HG03469 (cell line): ENCODE measurements at regions not wholly inside any gene's neighbourhood (a gene's known extent, or its start where the extent isn't known, plus 50 kb on each side); places are given as distances from the start of the nearest gene placed in this dataset.

Source experiments
- ATAC-seq: cut with Tn5 transposase; IDR thresholded peaks from one replicate; pipeline ENCODE4 v1.9.1; 2021; ENCODE audit warnings: mild to moderate bottlenecking, moderate library complexity, moderate number of reproducible peaks; ENCODE audit not compliant: unreplicated experiment

- no peak for ATAC-seq
Measured at GRCh38 chr5:54621709-54622108, 104.2 kb downstream of the SNX18 start.

DNA sequence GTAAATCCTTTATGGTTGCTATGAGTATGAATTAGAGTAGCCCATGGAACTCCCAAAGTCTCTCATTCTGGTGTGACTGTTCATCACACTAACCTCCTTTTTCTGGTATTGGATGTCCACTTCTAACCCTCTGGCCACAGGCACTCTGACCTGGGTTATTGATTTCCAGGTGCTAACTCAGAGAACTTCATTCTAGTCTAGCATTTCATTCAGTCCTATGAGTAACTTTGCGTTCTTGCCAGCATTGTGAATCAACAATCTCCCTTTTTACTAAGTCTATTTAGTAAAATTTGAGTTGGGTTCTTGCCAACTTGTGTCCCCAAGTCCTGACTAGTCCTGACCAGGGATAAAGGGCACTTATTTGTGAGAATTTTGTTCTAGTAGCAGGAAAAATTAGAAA, 103.5 kb downstream of the SNX18 start:
- ATAC-seq = no peak

DNA sequence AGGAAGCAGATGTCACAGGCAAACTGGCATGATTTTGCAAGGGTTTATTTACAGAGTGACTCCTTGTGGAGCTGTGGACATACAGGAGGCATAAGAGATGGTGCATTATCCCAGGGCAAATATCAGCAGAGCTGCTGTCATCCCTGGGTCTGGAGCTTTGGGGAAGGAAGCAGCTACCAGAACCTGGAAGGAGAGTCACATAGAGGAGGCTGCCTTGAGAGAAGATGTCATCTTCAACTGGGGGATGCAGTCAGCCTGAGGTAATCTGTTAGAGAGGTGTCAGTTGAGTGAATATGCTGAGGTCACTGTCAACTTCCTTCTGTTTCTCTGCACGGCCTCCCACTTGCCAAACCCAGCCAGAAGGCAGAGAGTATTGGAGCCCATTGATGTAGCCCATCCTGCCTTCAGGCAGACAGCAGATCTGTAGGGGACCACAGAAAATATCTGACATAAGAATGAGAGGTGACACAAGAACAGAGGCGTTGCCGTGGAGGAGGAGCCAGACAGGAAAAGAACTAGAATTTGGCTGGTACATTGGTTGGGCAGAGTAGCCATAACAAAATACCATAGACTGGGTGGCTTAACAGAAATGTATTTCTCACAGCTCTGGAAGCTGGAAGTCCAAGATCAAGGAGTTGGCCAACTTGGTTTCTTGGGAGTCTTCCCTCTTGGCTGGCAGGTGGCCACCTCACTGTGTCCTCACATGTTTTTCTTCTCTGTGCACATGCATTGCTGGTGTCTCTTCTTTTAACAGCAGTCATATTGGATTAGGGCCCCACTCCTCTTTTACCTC, 102.8 kb downstream of the SNX18 start:
- no peak for ATAC-seq

- no peak for ATAC-seq
Measured at GRCh38 chr5:54619731-54620130, 102.2 kb downstream of the SNX18 start.

DNA sequence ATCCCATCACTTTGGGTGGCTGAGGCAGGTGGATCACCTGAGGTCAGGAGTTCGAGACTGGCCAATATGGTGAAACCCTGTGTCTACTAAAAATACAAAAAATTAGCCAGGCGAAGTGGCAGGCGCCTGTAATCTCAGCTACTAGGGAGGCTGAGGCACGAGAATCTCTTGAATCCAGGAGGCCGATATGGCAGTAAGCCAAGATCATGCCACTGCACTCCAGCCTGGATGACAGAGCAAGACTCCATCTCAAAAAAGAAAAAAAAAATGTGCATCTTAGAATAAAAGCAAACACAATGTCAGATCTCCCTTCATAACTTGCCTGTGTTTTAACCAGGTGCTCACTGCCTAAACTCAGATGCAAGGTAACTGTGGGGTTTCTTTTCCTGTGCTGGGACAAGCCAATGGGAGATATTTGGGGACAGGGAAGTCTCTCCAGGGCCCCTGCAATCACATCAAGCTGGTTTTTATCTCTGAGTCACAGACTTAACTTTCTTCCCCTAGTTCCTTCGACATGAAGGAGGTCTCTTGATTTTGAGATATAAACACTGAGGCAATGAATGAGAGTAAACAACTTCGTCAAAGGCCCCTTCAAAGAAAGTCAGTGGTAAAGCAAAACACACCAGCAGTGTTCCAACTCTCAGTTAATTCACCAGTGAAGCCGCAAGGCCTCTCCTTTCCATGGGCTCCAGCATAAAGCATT, 99.1 kb downstream of the SNX18 start:
- ATAC-seq = no peak

GRCh38 chr5:54616031-54616430, 98.5 kb downstream of the SNX18 start:
- ATAC-seq = no peak

DNA sequence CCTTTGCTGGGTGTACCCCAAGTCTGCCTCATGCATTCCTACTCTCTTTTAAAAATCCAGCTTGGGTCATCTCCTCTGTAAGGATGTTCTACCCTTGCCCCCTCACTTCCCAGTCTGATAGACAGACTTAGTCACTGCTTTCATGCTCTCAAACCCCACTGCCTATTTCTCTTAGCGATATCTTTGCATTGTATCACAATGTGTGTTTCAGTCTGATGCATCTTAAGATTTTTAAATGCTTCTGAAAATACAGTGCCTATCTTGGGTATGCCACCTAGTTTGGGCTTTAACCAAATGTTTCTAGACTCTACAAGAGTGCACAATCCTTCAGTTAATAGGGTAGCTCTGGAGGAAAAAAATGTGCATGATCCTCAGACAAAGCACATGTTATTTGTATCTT, 97.8 kb downstream of the SNX18 start:
- no peak for ATAC-seq

GRCh38 chr5:54612711-54613110, 95.2 kb downstream of the SNX18 start:
- no peak for ATAC-seq

GRCh38 chr5:54611290-54611951, 93.9 kb downstream of the SNX18 start:
- no peak for ATAC-seq

DNA sequence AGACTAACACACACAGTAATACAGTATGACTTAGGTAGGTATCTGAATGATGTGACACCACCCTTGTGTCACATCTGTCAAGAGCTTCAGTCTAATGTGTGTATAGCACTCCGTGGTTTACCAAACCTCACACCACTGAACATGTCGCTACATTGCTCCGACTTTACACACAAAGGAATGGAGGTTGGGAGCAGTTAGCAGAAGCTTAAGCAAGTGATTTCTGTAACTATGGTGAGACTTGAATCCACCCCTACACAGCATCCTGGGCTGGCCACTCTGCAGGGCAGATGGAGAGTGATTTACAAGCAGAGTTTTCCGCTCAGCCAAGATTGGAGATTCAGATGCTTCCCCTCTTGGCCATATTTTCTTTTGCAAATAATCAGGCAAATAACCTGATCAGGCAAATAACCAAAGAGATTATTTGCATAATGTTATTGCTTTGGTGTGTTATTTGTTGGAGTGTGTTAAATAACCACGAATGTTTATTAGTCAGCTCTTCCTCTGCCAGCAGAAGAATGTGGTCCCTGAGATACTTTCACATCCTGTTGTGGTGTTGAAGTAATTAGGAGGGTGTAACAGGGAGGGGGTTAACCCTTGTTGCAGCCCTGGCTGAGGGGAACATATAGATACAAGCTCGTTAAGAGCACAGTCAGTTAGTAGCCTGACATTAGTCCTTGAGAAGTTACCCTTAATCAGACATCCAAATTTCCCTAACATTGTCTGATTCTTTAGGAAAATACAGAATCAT, 92.8 kb downstream of the SNX18 start:
- ATAC-seq = peak; percentile 98

DNA sequence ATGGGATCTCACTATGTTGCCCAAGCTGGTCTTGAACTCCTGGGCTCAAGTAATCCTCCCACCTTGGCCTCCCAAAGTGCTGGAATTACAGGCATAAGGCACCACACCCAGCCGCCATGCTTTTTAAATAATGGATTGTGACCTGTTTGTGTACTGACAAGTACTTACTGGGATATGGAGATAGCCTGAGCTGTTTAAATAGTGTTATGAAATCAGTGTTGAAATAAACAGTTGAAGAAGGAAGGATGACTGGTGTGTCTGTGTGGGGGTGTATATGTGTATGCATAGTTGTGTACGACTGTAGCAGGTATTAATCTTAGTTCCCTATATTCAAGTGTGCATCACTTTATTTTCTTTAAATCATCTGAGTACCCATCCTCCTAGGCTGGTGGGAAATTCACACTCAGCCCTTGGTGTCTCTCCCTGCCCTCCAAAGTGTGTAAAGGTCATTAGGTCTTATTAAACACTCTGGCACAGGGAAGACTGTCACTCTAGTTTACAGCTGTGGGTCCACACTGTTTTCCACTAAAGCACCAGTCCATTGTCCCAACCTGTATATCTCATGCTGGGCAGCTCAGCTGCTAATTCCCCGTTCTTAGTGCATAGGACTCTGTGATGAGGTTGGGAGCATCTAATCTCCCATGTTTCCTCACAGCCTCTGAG, 91.0 kb downstream of the SNX18 start:
- ATAC-seq = no peak

GRCh38 chr5:54607006-54607405, 89.4 kb downstream of the SNX18 start:
- ATAC-seq = no peak

- ATAC-seq = no peak
Measured at GRCh38 chr5:54603372-54603771, 85.8 kb downstream of the SNX18 start.

DNA sequence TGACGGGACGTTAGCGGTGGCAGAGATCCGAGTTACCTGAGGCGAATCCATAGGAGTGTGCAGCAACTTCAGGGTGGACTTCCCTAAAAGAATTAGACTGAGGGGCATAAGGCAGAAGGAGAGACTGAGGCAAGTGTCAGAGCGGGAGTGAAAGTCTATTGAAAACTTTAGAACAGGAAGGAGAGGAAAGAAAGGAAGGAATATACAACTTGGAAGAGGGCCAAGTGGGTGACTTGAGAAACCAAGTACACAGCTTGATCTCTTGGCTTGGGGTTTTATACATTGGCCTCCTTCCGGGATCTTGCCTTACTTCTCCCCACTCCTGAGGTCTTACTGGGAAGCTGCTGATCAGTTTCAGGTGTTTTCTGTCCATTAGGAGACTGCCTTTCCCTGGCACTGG, 84.9 kb downstream of the SNX18 start:
- ATAC-seq = no peak

GRCh38 chr5:54601411-54602230, 84.1 kb downstream of the SNX18 start:
- no peak for ATAC-seq
